Endothelial cell of umbilical vein (primary cell): ENCODE measurements at regions not wholly inside any gene's neighbourhood (a gene's known extent, or its start where the extent isn't known, plus 50 kb on each side); places are given as distances from the start of the nearest gene placed in this dataset.

Source experiments
- BruUV-seq: library from RNA; stranded (reverse); fragments of 400-500 nt; replicated peaks from 2 replicates; lab custom pipeline; 2021; lab: Mats Ljungman, UMichigan
- CTCF ChIA-PET: fragments of 300-600, 350-600 bp; sonication (Branson Sonifier 250); formaldehyde crosslinking; loops from one replicate; lab custom pipeline; 2021; ENCODE audit warnings: antibody characterized with exemption, inconsistent platforms; lab: Charles Lee
- POLR2A ChIA-PET: fragments of 300-600, 350-600 bp; sonication (Branson Sonifier 250); formaldehyde crosslinking; loops from one replicate; lab custom pipeline; 2021; ENCODE audit warnings: antibody characterized with exemption, inconsistent platforms; lab: Charles Lee
- DNase-seq: peaks from one replicate; pipeline ENCODE4 v3.0.0-alpha.2; 2011; ENCODE audit warnings: low read depth, low spot score
- FAIRE-seq: peaks from 2 replicates; lab custom pipeline; 2011; peaks lifted over from hg19 to GRCh38; lab: Jason Lieb, UNC
- H2AFZ ChIP-seq: 2 replicates; pipeline ENCODE4 v1.6.0; 2012; ENCODE audit warnings: low read depth, low read length, control low read depth, inconsistent platforms
- H3K27ac ChIP-seq: 2 replicates; pipeline ENCODE4 v1.5.1; 2011; ENCODE audit warnings: low read depth, mild to moderate bottlenecking, control low read depth, low read length, moderate library complexity; ENCODE audit not compliant: insufficient read depth
- H3K27me3 ChIP-seq, 2 experiments: 2 replicates each; pipeline versions ENCODE4 v1.6.0 to v1.6.1; 2011; ENCODE audit warnings: low read length in 2 of 2, mixed read lengths in 1 of 2; ENCODE audit not compliant: control insufficient read depth in 2 of 2, insufficient read depth in 2 of 2
- H3K36me3 ChIP-seq, 2 experiments: 2 replicates in 1 of 2; 3 replicates in 1 of 2; pipeline ENCODE4 v1.5.1; 2011; ENCODE audit warnings: low read length in 2 of 2, mild to moderate bottlenecking in 1 of 2, moderate library complexity in 1 of 2; ENCODE audit not compliant: control insufficient read depth in 2 of 2, insufficient read depth in 2 of 2; ENCODE audit errors: extremely low read depth in 1 of 2
- H3K4me1 ChIP-seq: 3 replicates; pipeline ENCODE4 v1.5.1; 2011; ENCODE audit warnings: mild to moderate bottlenecking, low read length; ENCODE audit not compliant: control insufficient read depth, insufficient read depth; ENCODE audit errors: extremely low read depth
- H3K4me2 ChIP-seq: 2 replicates; pipeline ENCODE4 v1.6.1; 2011; ENCODE audit warnings: low read length, control low read depth, mixed read lengths; ENCODE audit not compliant: insufficient read depth
- H3K4me3 ChIP-seq, 3 experiments: fragments of 200-600 bp in 1 of 3; sonication (generic), shearing (Covaris generic) in 1 of 3; replicated peaks in 1 of 3; 2 replicates each; pipeline ENCODE4 v1.5.1; 2011 to 2016; ENCODE audit warnings: control low read depth in 3 of 3, low read length in 3 of 3, mild to moderate bottlenecking in 2 of 3, inconsistent platforms in 1 of 3, low read depth in 1 of 3, moderate library complexity in 1 of 3; ENCODE audit not compliant: insufficient read depth in 1 of 3
- H3K79me2 ChIP-seq: 2 replicates; pipeline ENCODE4 v1.6.0; 2012; ENCODE audit warnings: low read length, inconsistent platforms; ENCODE audit not compliant: control insufficient read depth, insufficient read depth
- H3K9ac ChIP-seq: replicated peaks from 2 replicates; pipeline ENCODE3; 2011; ENCODE audit warnings: low read length, control low read depth; ENCODE audit not compliant: insufficient read depth; ENCODE audit errors: extremely low read depth
- H3K9me1 ChIP-seq: replicated peaks from 3 replicates; pipeline ENCODE4 v1.6.0; 2011; ENCODE audit warnings: mild to moderate bottlenecking, low read length; ENCODE audit not compliant: control insufficient read depth, insufficient read depth; ENCODE audit errors: extremely low read depth
- H3K9me3 ChIP-seq: replicated peaks from 2 replicates; pipeline ENCODE4 v1.5.1; 2012; ENCODE audit warnings: low read length, inconsistent platforms; ENCODE audit not compliant: control insufficient read depth, insufficient read depth
- H4K20me1 ChIP-seq: replicated peaks from 2 replicates; pipeline ENCODE3; 2011; ENCODE audit warnings: mild to moderate bottlenecking, low read length; ENCODE audit not compliant: control insufficient read depth, insufficient read depth; ENCODE audit errors: extremely low read depth
- CTCF ChIP-seq, 2 donors: IDR thresholded peaks; 1 replicate in 1 of 2; 2 replicates in 1 of 2; pipeline ENCODE4 v1.5.1; 2011; ENCODE audit warnings: low read length in 2 of 2, mild to moderate bottlenecking in 2 of 2, moderate library complexity in 2 of 2, control low read depth in 1 of 2, inconsistent platforms in 1 of 2, low read depth in 1 of 2; ENCODE audit not compliant: insufficient read depth in 1 of 2; ENCODE audit errors: extremely low read depth in 1 of 2
- EZH2 ChIP-seq: IDR thresholded peaks from 2 replicates; pipeline ENCODE4 v1.6.1; 2012; ENCODE audit warnings: borderline replicate concordance, low read depth, mild to moderate bottlenecking, moderate library complexity, low read length, inconsistent platforms; ENCODE audit not compliant: severe bottlenecking
- JUN ChIP-seq: IDR thresholded peaks from 2 replicates; pipeline ENCODE4 v1.6.1; 2011; ENCODE audit warnings: borderline replicate concordance, low read depth; ENCODE audit not compliant: insufficient read length, insufficient read depth
- POLR2A ChIP-seq: IDR thresholded peaks from 2 replicates; pipeline ENCODE4 v1.6.1; 2012; ENCODE audit warnings: low read depth, mild to moderate bottlenecking, control low read depth, low read length
- dilution Hi-C: fragments of 300-500 bp; cut with MboI; formaldehyde crosslinking; loops from one replicate; pipeline ENCODE4 v1.15.0; 2019; ENCODE audit warnings: low sequenced_read_pairs; ENCODE audit not compliant: extremely low pct_ligation_motif_present
- intact Hi-C: fragments of 100-400 bp; cut with micrococcal nuclease; formaldehyde crosslinking; loops from one replicate; pipeline ENCODE4 v1.10.0; 2022
- TF ChIP-seq, protein P1 (sequence below): IDR thresholded peaks from 2 replicates; pipeline ENCODE4 v1.6.1; 2011; ENCODE audit not compliant: insufficient read depth, insufficient read length

DNA sequence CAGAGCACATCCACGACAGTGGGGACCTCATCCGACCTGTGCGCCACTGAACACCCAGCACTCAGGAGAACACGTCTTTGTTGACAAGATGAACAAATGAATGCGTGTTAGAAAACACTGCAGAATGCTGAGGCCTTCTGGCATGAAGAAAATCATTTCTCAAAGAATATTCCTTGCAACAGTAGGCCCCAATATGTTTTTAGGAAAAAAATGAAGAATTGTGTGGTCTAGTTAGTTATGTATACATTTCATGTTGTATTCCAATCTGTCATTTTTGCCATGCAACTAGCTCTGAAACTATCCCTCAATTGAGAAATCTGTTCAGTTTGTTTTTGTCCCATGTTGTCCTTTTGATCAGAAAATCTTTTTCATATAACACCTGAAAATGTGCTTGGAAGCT lies 77.4 kb upstream of the MAD2L1 start:
- H3K4me1 ChIP-seq = no peaks in the 10 kb centered on the region
- POLR2A ChIA-PET = no interaction called here
- CTCF ChIA-PET = interaction anchor here (2.0 kb wide), 1 partner anchor 11 kb away, joined by 7 read pairs; no protein-coding TSS in a partner anchor
- H3K27ac ChIP-seq = no peak overlapping the region
- no peaks in the 10 kb centered on the region for H3K9me3 ChIP-seq
- no peak overlapping the region for H2AFZ ChIP-seq
- H4K20me1 ChIP-seq = no peaks in the 10 kb centered on the region
- no peak for DNase-seq
- no peak overlapping the region for H3K4me2 ChIP-seq
- H3K36me3 ChIP-seq = no peaks in the 10 kb centered on the region
- H3K27me3 ChIP-seq = no peaks in the 10 kb centered on the region
- FAIRE-seq = no peak
- dilution Hi-C loops (no loop called here), intact Hi-C loops (no loop called here)
- BruUV-seq = no TSS peak
- no peaks in the 10 kb centered on the region for H3K9me1 ChIP-seq
- H3K9ac ChIP-seq = no peak overlapping the region
- H3K79me2 ChIP-seq = no peaks in the 10 kb centered on the region
- H3K4me3 ChIP-seq = no peak overlapping the region
- TF ChIP-seq, protein P1, sequence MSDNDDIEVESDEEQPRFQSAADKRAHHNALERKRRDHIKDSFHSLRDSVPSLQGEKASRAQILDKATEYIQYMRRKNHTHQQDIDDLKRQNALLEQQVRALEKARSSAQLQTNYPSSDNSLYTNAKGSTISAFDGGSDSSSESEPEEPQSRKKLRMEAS = no peak

- Histone ChIP-seq H3K4me3 (no peak overlapping the region), H3K4me1 (no peaks in the 10 kb centered on the region), H3K9me1 (no peaks in the 10 kb centered on the region), H3K36me3 (no peaks in the 10 kb centered on the region), H3K27me3 (no peaks in the 10 kb centered on the region), H3K4me2 (no peak overlapping the region), H3K79me2 (no peaks in the 10 kb centered on the region), H4K20me1 (no peaks in the 10 kb centered on the region), H3K9me3 (no peaks in the 10 kb centered on the region), H3K27ac (no peak overlapping the region), H2AFZ (no peak overlapping the region), H3K9ac (no peak overlapping the region)
- BruUV-seq = no TSS peak
- FAIRE-seq = no peak
- TF ChIP-seq EZH2 (no peak), POLR2A (no peak), CTCF (IDR thresholded peaks at IDR 0.05; ENCODE audit: extremely low read depth in 1 of 2, insufficient read depth in 1 of 2, low read depth in 1 of 2, low read length in 2 of 2) (no peak), JUN (no peak)
- DNase-seq = no peak
- ChIA-PET CTCF (no interaction called here), POLR2A (no interaction called here)
- dilution Hi-C loops (no loop called here), intact Hi-C loops (no loop called here)
Observed at GRCh38 chr4:120139392-120139791, 72.7 kb upstream of the MAD2L1 start.
